ENCODE measurements at regions not wholly inside any gene's neighbourhood (a gene's known extent, or its start where the extent isn't known, plus 50 kb on each side); places are given as distances from the start of the nearest gene placed in this dataset.

DNA sequence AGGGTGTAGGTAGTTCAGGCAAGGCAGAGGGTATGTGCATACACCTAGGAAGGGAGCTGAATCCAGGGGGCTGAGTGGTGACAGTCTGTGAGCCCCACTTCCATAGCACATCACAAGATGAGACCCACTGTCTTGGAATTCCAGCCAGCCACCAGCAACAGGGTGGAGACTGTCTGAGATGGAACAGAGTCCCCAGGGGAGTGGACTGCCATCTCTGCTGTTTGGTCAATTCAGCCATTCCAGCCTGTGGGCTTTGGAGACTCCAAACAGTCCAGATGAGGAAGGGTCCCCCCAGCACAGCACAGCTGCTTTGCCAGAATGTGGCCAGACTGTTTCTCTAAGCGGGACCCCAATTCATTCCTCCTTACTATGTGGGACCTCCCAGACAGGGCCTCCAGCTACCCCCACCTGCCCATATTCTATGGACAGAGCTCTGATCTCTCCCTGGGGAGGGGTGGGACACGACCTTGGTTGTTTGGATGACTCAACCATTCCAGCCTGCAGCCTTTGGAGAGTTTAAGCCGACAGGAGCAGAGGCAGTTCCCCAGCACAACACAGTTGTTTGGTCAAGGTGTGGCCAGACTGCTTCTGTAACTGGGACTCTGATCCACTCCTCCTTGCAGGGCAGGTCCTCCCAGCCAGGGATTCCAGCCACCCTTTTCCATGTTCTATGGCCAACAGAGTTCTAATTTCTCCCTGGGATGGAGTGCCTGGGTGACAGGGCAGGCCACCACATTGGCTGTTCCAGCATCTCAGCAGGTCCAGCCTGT, 178.0 kb downstream of the RND3 start:
- TF ChIP-seq, protein P1, sequence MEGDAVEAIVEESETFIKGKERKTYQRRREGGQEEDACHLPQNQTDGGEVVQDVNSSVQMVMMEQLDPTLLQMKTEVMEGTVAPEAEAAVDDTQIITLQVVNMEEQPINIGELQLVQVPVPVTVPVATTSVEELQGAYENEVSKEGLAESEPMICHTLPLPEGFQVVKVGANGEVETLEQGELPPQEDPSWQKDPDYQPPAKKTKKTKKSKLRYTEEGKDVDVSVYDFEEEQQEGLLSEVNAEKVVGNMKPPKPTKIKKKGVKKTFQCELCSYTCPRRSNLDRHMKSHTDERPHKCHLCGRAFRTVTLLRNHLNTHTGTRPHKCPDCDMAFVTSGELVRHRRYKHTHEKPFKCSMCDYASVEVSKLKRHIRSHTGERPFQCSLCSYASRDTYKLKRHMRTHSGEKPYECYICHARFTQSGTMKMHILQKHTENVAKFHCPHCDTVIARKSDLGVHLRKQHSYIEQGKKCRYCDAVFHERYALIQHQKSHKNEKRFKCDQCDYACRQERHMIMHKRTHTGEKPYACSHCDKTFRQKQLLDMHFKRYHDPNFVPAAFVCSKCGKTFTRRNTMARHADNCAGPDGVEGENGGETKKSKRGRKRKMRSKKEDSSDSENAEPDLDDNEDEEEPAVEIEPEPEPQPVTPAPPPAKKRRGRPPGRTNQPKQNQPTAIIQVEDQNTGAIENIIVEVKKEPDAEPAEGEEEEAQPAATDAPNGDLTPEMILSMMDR (IDR thresholded peaks at IDR 0.05; ENCODE audit: insufficient read depth, low read length, poor library complexity, severe bottlenecking): no peak
- DNase-seq (ENCODE audit: extremely low read depth, insufficient read length): no peak
- Histone ChIP-seq H3K36me3 (ENCODE audit: control insufficient read depth, insufficient read depth, low read length) (no peaks in the 10 kb centered on the region), H3K4me3 (replicated peaks; ENCODE audit: low read depth, low read length) (no peak overlapping the region), H3K27me3 (replicated peaks; ENCODE audit: control insufficient read depth, insufficient read depth, low read length) (no peaks in the 10 kb centered on the region)

DNA sequence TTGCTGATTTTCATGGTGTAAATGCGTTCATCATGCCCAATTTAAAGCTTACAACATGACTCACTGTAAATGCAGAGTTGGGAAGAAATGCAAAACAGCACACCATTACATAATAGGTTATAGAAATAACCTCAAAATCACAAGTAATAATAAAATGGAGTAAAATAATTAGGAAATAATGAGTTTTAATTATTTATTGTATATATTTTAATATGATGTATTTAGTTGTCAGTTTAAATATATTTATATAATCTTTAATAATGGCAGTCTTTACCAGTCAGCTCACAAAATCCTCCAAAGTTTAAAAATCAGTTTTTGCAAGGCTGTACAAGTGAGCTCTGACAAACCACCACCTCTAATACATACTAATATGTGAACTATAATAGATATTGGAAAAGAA, 180.2 kb downstream of the RND3 start:
- no peaks in the 10 kb centered on the region for H3K27me3 ChIP-seq (replicated peaks; ENCODE audit: control insufficient read depth, insufficient read depth, low read length)
- H3K4me3 ChIP-seq (replicated peaks; ENCODE audit: low read depth, low read length): no peak overlapping the region
- DNase-seq (ENCODE audit: extremely low read depth, insufficient read length): no peak
- no peaks in the 10 kb centered on the region for H3K36me3 ChIP-seq (ENCODE audit: control insufficient read depth, insufficient read depth, low read length)
- TF ChIP-seq, protein P1 (IDR thresholded peaks at IDR 0.05; ENCODE audit: insufficient read depth, low read length, poor library complexity, severe bottlenecking): no peak

DNA sequence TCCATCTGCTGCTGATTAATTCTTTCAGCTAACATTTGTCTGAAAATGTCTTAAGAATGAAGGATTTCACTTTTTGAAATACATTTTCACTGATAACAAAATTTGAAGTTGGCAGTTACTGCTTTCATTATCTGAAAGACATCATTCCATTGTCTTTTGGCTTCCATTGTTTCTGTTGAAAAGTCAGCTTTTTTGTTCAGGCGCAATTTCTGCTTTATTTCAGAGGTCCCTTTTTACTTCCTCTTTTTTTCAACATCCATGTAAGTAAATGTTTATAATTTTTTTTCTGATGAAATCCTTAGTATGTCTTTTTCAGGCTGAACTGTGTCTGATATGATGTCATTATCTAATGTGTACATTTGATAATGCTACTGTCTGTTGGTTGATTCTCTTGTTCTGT, 184.2 kb downstream of the RND3 start:
- H3K27me3 ChIP-seq (replicated peaks; ENCODE audit: control insufficient read depth, insufficient read depth, low read length): no peaks in the 10 kb centered on the region
- no peak overlapping the region for H3K4me3 ChIP-seq (replicated peaks; ENCODE audit: low read depth, low read length)
- TF ChIP-seq, protein P1 (IDR thresholded peaks at IDR 0.05; ENCODE audit: insufficient read depth, low read length, poor library complexity, severe bottlenecking): no peak
- no peaks in the 10 kb centered on the region for H3K36me3 ChIP-seq (ENCODE audit: control insufficient read depth, insufficient read depth, low read length)
- DNase-seq (ENCODE audit: extremely low read depth, insufficient read length): no peak

DNA sequence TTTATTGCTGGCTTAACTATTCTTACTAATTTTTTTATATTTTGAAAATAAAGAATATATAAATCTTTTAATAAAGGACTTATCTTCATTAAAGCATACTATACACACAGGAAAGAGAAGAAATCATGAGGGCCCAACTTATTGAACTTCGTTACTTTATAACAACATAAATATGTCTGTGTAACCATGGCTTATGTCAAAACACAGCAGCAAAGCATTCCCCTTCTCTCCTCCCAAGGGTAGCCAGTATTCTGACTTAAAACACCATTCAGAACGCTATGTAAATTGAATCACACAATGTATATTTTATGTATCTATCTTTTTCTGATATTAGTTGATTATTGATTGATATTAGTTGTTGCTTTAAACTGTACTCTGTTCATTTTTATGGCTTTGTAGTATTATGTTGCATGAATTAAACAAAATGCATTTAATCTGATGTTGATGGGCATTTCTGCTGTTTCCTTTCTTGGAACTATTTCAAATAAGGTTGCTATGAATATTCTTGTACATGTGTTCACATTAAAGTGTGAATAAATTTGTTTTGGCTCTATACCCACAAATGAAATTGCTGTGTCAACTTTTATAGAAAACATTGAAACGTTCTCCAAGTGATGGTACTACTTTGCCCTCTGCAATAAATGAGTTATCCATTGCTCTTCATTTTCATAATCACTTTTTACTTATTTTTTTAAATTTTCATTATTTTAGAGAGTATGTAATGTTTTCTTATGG, 188.7 kb downstream of the RND3 start:
- DNase-seq (ENCODE audit: extremely low read depth, insufficient read length): no peak
- H3K27me3 ChIP-seq (replicated peaks; ENCODE audit: control insufficient read depth, insufficient read depth, low read length): no peaks in the 10 kb centered on the region
- H3K36me3 ChIP-seq (ENCODE audit: control insufficient read depth, insufficient read depth, low read length): no peaks in the 10 kb centered on the region
- TF ChIP-seq, protein P1 (IDR thresholded peaks at IDR 0.05; ENCODE audit: insufficient read depth, low read length, poor library complexity, severe bottlenecking): no peak
- H3K4me3 ChIP-seq (replicated peaks; ENCODE audit: low read depth, low read length): no peak overlapping the region

DNA sequence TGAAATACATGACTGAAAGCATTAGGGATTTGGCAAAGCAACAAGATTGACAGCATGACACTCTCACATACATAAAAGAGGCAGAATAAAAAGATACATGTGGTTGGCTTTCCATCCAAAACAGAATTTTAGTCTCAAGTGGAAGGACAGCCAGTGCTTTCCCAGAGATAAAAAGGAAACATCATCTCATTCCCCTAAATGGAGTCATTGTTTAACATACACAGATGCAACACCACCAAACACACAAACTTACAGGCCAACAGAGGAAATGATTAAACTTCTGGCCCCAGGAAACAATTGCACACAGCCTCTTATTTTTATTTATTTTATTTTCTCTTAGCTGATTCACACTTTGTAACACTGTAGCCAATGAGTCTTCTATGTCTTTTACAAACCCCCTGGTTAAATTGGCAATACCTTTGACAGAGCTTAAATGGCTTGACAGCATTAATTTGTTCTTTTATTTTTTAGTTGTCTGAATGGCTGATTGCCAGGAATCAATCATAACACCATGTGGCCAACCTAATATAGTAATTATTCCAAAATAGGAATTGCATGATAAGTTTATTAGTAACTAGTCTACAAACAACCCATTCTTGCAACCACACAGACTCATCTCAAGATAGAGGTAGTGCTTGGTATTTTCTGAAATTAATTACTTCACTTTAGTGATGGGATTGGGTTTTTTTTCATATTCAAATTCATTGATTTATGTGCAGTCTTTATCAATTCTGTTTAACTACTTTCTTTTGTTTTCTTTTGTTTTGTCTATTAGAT, 190.5 kb downstream of the RND3 start:
- no peaks in the 10 kb centered on the region for H3K27me3 ChIP-seq (replicated peaks; ENCODE audit: control insufficient read depth, insufficient read depth, low read length)
- no peak overlapping the region for H3K4me3 ChIP-seq (replicated peaks; ENCODE audit: low read depth, low read length)
- H3K36me3 ChIP-seq (ENCODE audit: control insufficient read depth, insufficient read depth, low read length): no peaks in the 10 kb centered on the region
- TF ChIP-seq, protein P1 (IDR thresholded peaks at IDR 0.05; ENCODE audit: insufficient read depth, low read length, poor library complexity, severe bottlenecking): no peak
- DNase-seq (ENCODE audit: extremely low read depth, insufficient read length): no peak
